ENCODE measurements at regions not wholly inside any gene's neighbourhood (a gene's known extent, or its start where the extent isn't known, plus 50 kb on each side); places are given as distances from the start of the nearest gene placed in this dataset.

DNA sequence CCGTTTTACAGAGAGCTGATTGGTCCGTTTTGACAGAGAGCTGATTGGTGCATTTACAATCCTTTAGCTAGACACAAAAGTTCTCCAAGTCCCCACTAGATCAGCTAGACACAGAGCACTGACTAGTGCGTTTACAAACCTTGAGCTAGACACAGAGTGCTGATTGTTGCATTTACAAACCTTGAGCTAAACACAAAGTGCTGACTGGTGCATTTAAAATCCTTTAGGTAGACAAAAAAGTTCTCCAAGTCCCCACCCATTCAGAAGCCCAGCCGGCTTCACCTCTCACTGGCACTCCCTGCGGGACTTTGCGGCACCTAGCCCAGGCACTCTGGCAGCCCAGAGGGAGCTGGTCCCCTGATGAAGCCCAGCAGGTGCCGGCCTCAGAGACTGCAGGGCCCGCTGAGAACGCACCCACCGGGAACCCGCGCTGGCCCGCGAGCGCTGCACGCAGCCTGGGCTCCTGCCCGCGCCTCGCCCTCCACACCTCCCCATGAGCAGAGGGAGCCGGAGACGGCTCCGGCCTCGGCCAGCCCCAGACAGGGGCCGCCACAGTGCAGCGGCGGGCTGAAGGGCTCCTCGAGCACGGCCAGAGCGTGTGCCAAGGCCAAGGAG lies 508.1 kb upstream of the CHAC2 start:
- no peak for DNase-seq (ENCODE audit: low read depth)

- no peak for DNase-seq (ENCODE audit: low read depth)
Measured at GRCh38 chr2:53257287-53257686, 510.3 kb upstream of the CHAC2 start.

GRCh38 chr2:53253244-53253643 lies 514.4 kb upstream of the CHAC2 start:
- DNase-seq (ENCODE audit: low read depth) = no peak

GRCh38 chr2:53252115-53252514 lies 515.5 kb upstream of the CHAC2 start:
- DNase-seq (ENCODE audit: low read depth) = no peak

- DNase-seq (ENCODE audit: low read depth) = no peak
Measured at GRCh38 chr2:53247956-53248735, 519.5 kb upstream of the CHAC2 start.

DNA sequence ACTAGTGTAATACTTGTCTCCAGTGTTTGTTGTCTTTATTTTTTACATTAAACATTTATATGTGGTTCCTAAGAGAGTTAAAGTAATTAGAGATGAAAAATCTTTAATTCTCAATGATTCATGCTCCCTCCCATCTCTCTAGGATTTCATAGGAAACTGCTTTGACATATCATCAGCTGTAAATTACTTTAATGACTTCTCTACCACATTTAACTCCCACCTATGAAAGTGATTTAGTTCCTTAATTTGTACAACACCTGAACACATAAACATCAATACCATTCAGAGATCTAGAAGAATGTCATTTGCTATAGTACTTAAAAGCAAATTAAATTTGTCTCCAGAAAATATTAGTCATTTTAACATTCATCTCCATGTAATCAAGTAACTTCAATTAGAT lies 524.2 kb upstream of the CHAC2 start:
- no peak for DNase-seq (ENCODE audit: low read depth)

DNA sequence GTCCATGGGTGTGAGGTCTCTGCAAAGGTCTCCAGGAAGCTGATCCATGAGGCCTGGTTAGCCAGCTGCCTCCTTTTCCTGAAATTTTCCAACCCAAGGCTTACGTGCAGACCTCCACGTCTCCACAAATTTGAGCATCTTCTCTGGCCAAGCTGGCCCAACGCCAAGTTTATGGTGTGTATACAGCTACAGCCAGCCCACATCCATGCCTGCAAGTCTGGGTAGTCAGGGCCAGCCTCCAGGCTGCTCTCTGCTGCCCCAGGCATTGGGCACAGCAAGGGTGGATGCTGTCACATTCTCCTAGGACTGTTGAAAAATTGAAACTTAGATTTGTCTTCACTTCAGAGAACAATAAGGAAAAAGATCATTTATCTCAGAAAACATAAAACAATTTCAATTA lies 525.5 kb upstream of the CHAC2 start:
- no peak for DNase-seq (ENCODE audit: low read depth)

GRCh38 chr2:53235836-53236582 lies 531.6 kb upstream of the CHAC2 start:
- no peak for DNase-seq (ENCODE audit: low read depth)

DNA sequence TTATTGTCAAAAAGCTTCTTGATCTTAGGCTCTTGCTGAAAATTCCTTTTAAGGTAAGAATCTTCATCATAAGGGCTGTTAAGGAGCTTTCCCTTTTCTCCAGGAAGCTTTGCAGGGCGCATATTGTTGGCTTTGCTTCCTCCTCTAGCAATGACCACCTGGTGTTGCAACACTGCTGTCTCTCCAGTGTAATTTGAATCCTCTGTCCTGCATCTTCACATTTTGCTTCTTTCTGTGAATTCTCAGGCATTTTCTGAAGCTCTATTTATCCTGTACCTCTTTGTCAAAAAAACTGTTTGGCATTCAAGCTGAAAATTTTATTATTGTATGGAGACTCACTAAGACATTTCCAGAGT lies 533.1 kb upstream of the CHAC2 start:
- no peak for DNase-seq (ENCODE audit: low read depth)

DNA sequence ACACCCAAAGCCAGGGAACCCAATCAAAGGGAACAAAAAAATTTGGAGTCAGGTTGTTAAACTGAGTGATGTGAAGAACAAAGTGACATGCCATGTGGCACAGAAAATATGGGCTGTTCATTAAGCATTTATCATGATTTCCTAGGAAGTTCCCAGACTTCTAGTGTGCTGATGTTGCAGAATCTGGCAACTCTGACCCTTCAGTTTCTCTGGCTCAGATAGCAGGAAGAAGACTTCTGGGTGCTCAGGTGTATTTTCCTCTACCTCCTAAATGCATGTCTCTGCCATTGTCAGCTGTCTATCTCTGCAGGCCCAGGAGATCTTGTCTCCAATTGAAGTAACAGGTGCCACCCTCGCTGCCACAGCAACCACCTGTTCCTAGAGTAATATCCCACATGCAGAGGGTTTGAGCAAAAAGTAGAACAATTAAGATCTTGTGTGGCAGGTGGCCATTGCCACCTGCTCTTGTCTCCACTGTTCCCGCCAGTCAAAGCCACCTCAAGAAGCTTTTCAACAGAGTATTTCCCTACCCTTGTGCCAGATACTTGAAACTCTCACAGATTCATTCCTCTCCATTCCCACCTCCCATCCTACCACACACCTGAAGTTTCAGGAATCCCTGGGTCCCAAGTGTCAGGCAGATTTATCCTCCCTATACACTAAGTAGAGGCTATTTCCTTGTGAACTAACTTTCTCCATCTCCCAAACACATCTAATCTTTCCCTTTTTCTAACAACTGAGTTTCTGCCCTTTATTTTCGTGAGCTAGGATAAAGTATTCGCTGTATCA lies 533.7 kb upstream of the CHAC2 start:
- no peak for DNase-seq (ENCODE audit: low read depth)

DNA sequence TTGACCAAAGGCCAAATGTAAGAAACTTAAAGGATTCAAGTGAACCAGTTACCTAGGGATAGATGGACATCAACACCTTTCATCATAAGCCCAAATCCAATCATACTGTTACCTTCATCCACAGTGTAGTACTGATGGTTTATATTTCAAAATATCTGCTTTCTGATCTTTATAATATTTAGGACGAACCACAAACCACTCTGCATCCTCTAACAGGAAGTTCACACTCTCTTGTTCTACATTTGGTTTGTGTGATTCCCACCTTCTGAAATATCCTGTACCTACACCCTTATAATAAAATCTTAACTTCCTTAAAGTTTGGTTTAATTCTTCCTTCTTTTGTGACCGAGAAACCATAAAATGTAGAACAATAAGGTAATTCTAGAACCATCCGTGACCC lies 535.7 kb upstream of the CHAC2 start:
- no peak for DNase-seq (ENCODE audit: low read depth)

- no peak for DNase-seq (ENCODE audit: low read depth)
Measured at GRCh38 chr2:53230691-53231090, 536.9 kb upstream of the CHAC2 start.

- no peak for DNase-seq (ENCODE audit: low read depth)
Measured at GRCh38 chr2:53227535-53227934, 540.1 kb upstream of the CHAC2 start.

DNA sequence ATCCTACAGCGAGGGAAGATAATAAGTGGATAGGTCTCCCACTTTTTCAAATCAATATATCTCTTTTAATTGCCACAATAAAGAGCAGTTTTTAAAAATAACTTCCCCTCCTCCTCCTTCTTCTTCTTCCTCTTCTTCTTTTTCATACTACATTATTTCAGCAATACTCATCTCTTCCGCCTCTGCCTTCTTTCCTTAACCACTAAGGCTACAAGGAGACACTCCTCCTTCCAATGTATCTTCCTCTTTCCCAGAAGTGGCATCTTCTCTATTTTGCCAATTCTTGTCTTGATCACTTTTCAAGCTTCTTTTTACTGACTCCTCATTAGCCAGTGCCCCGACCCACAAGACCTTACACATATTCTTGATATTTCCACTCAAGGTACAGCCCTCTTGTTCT lies 546.6 kb upstream of the CHAC2 start:
- no peak for DNase-seq (ENCODE audit: low read depth)

- no peak for DNase-seq (ENCODE audit: low read depth)
Measured at GRCh38 chr2:53217250-53217649, 550.4 kb upstream of the CHAC2 start.

GRCh38 chr2:53216805-53217204 lies 550.8 kb upstream of the CHAC2 start:
- DNase-seq (ENCODE audit: low read depth) = no peak

DNA sequence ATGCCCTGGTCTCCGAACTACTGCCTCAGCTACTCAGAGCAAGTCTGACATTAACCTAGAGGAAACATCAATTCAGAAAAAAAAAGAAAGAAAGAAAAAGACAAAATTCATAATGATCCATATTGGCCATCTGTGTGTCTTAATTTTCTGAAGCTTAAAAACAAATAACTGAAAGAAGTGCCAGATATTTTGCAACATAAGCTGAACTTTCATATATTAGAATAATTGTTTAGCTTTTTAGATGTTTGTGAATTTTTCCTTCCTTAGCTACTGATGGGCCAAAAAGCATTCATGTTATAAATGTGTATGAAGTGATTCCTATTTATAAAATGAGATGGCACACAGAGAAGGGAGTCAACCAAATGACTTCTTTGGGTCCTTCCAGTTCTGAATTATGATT lies 555.0 kb upstream of the CHAC2 start:
- DNase-seq (ENCODE audit: low read depth) = no peak

GRCh38 chr2:53211201-53211774 lies 556.3 kb upstream of the CHAC2 start:
- no peak for DNase-seq (ENCODE audit: low read depth)

- DNase-seq (ENCODE audit: low read depth) = no peak
Measured at GRCh38 chr2:53210538-53210937, 557.1 kb upstream of the CHAC2 start.

- DNase-seq (ENCODE audit: low read depth) = no peak
Measured at GRCh38 chr2:53209679-53210458, 557.7 kb upstream of the CHAC2 start.

- DNase-seq (ENCODE audit: low read depth) = no peak
Measured at GRCh38 chr2:53208815-53209214, 558.8 kb upstream of the CHAC2 start.

Measured in stromal cell of bone marrow (primary cell).